Prostate gland (tissue), 2 donors: ENCODE measurements at regions not wholly inside any gene's neighbourhood (a gene's known extent, or its start where the extent isn't known, plus 50 kb on each side); places are given as distances from the start of the nearest gene placed in this dataset.

Source experiments
- CTCF ChIP-seq, 4 experiments: fragments of 200-600 bp in 2 of 4; fragments of 450-650 bp in 2 of 4; sonication (generic) in 2 of 4; IDR thresholded peaks; 1 replicate in 3 of 4; 2 replicates in 1 of 4; pipeline ENCODE4 v1.5.1; 2016 to 2019; ENCODE audit warnings: antibody characterized with exemption in 4 of 4, mild to moderate bottlenecking in 2 of 4, moderate library complexity in 2 of 4
- POLR2A ChIP-seq: fragments of 450-650 bp; IDR thresholded peaks from one replicate; pipeline ENCODE4 v1.6.1; 2016; ENCODE audit warnings: antibody characterized with exemption, mild to moderate bottlenecking
- POLR2AphosphoS5 ChIP-seq: sonication (generic); formaldehyde crosslinking; IDR thresholded peaks from one replicate; pipeline ENCODE4 v1.6.1; 2017; ENCODE audit warnings: antibody characterized with exemption

GRCh38 chr3:178194539-178194938, 341.7 kb upstream of the KCNMB2 start:
- TF ChIP-seq CTCF (IDR thresholded peaks at IDR 0.05) (no peak), POLR2A (no peak), POLR2AphosphoS5 (no peak)
